NCI-H2029 treated with DMSO at 0.1 percent for 48 hours (cell line): ENCODE measurements at regions not wholly inside any gene's neighbourhood (a gene's known extent, or its start where the extent isn't known, plus 50 kb on each side); places are given as distances from the start of the nearest gene placed in this dataset.
"Not testable (repeated sequence)": the region's sequence is repeated elsewhere in the genome, so short reads cannot be mapped to it uniquely, and the experiment has no call there.

Experiments
- DNase-seq: peaks from one replicate; lab custom pipeline; 2025; lab: John Stamatoyannopoulos, UW

GRCh38 chr4:111031001-111031579 lies 408.2 kb upstream of the PITX2 start:
- no peak for DNase-seq

GRCh38 chr4:111031596-111031995 lies 408.7 kb upstream of the PITX2 start:
- DNase-seq, result no peak

DNA sequence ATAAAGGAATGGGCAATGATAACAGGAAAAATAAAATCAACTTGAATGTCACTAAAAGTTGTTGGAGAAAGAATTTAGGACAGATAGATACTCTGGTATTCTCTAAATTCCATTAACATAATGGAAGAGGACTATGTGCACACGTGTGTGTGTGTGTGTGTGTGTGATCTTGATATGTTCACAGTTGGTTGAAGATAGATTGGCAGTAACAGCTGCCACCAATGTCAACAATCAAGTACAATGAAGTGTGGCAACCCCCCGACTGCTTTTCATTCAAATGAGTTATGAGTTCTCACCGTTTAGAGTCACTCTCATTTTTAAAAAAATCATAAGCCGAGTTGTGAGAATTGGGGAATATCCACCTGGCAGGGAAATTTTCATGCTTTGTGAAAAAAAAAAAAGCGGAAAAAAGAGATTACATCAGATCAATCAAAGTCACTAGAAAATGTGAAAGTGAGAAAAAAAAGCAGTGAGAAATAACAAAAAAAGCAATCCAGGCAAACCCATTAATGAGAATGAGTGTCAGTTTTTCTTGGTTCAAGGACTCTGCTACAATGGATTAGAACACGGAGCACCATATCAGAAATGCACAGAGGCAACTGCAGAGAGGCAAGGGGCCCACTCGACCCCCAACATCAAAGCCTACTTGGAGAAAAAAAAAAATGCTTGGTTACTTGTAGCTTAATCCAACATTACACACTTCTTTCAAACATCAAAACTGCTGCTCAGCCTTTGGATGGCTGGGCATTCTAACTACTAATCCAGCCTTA lies 414.9 kb upstream of the PITX2 start:
- DNase-seq, result no peak

GRCh38 chr4:111040904-111041303 lies 418.0 kb upstream of the PITX2 start:
- no peak for DNase-seq

- DNase-seq, result no peak
These were observed 420.4 kb upstream of the PITX2 start for GRCh38 chr4:111043286-111043685.

DNA sequence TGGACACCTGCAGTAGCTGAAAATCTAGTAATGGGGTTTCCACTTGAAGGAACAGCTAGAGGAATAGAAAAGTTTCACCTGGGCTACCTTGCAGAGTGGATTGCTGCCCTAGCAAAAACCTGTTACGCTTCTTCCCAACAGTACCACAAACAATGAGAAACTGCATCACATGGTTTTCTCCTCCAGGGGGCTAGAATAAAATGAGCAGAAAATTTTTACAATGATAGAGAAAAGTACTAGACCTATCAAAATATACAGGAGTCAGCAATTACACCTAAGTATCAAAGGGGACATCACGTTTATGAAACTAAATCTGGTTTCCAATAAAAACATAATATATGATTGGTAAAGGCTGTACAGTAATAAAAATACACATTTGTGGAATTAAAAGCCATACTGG lies 423.1 kb upstream of the PITX2 start:
- DNase-seq, result no peak

DNA sequence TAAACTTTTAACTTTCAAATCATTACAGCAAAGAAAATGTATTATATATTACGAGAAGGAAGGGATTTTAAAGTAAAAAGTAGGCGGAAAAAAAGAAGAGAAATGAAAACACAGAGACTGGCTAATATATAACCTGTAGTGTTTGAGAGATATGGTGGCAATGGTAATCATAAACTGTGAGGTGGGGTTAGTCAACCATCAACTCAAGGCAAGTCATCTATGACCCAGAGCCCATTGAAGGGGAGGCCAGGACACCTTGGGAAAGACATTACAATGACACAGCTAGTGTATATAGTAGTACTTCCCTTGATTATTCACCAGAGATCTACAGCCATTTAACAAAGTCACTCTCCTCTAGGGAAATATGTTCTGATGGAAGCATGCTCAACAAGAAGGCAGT lies 423.9 kb upstream of the PITX2 start:
- no peak for DNase-seq

- DNase-seq, result no peak
These were observed 425.4 kb upstream of the PITX2 start for GRCh38 chr4:111048316-111048715.

- no peak for DNase-seq
These were observed 441.6 kb upstream of the PITX2 start for GRCh38 chr4:111064342-111064993.

- no peak for DNase-seq
These were observed 443.1 kb upstream of the PITX2 start for GRCh38 chr4:111066001-111066400.

DNA sequence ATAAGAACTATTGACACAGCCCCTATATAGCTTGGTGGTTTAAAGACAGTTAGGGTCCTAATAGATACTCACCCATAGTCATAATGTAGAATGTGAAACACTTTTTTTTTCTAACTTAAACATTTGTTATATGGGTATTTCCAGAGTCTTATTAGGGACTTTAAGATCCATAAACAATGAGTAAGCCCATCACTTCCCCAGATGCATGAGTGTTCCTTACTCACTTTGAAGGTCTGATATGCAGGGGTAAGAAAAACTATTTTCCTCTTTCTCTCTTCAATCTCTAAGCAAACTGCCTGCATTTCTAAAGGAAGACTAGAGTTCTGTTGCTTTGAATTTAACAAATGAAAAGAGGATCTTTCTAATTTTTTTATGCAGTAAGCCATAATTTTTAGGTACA lies 443.6 kb upstream of the PITX2 start:
- DNase-seq, result no peak

DNA sequence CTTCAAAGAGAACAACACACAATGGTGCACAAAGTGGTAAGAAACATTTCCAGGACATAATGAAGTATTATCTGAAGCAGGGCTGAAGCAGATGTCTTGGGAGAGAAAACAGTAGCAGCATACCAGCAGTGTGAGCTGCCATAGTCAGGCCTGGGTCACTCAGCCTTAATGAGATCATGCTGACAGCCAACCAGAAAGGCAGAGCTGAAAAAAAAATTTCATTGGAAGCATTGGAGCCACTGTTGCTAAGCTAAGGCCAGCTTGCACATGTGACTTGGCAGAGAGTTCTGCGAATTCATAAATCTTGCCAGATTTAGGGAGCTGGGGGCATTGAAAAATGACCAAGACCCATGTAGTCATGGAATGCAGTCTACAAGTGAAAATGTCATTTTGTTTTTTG lies 444.0 kb upstream of the PITX2 start:
- DNase-seq, result no peak

- DNase-seq, result no peak
These were observed 446.0 kb upstream of the PITX2 start for GRCh38 chr4:111068883-111069282.

DNA sequence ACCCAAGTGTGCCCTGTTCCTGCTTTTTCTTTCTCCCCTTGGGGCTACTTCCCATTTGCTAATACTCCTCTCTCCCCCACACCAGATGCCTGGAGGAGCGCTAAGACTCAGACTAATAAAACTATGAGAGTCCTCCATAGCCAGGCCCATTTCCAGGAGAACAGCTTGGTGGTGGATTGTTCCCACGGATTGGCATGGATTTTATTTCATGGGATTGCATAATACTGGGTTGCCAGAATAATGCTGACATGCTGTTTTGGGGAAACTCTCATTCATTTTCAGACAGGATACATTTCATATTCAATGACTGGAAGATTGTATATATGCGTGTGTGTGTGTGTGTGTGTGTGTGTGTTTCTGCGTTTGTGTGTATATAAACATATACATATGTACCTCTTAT lies 447.5 kb upstream of the PITX2 start:
- no peak for DNase-seq

DNA sequence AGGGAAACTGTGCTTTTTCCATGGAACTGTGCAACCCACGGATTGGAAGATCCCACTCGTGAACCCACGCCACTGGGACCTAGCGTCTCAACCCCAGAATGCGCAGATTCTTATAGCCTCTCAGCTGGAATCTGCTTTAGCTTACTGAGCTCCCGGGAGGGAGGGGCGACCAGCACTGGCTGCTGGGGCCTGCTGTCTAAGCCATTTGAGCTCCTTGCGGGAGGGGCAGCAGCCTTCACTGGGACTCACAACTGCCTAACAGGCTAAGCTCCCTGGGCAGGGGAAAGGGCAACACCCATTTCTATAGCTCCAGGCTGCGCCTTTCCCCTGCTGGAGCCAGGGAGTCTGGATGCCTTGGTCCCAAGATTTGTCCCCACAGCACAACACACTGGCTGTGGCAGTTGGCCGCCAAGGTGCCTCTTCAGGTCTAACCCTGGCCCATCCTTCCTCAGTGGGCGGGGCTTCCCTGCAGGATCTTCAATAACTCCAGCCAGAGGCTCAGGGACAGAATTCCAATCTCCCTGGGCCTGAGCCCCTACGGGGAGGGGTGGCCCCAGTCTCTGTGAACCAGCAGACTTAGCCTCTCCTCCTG lies 451.7 kb upstream of the PITX2 start:
- DNase-seq, result no peak

- not testable (repeated sequence) for DNase-seq
These were observed 453.4 kb upstream of the PITX2 start for GRCh38 chr4:111076299-111076698.

DNA sequence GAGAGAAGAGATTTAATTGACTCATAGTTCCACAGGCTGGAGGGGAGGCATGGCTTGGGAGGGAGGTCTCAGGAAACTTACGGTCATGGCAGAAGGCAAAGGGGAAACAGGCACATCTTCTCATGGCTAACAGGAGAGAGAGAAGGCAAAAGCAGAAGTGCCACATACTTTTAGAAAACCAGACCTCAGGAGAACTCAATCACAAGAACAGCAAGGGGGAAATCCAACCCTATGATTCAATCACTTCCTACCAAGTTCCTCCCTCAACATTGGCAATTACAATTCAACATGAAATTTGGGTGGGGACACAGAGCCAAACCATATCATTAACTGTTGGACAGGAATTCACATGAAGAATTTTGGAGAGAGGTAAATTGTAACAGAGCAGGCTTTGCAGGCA lies 485.3 kb upstream of the PITX2 start:
- no peak for DNase-seq

- no peak for DNase-seq
These were observed 490.7 kb upstream of the PITX2 start for GRCh38 chr4:111113591-111113990.

DNA sequence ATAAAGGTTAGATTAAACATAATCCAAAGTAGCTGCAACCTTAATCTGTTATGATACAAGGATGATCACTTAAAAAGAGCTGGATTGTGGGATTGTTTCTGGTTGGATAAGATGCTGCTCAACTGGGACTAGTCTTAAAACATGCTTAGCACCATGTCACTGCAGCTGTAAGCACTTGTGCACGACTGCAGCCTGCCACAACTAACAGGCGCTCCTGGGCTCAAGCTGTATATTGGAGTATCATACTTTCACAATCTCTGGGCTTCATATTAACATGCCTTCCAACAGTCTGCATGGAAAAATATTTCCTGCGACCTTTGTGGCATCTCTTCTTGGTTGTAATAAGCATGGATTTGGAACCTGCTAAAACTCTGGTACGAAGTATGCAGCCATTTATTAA lies 493.0 kb upstream of the PITX2 start:
- DNase-seq, result no peak

GRCh38 chr4:111120191-111120590 lies 497.3 kb upstream of the PITX2 start:
- DNase-seq, result no peak

GRCh38 chr4:111126340-111126739 lies 503.5 kb upstream of the PITX2 start:
- DNase-seq, result no peak

- DNase-seq, result no peak
These were observed 505.0 kb upstream of the PITX2 start for GRCh38 chr4:111127841-111128240.

- no peak for DNase-seq
These were observed 505.4 kb upstream of the PITX2 start for GRCh38 chr4:111128327-111128726.
